ENCODE measurements at regions not wholly inside any gene's neighbourhood (a gene's known extent, or its start where the extent isn't known, plus 50 kb on each side); places are given as distances from the start of the nearest gene placed in this dataset.
A peak's percentile ranks its signal among the peaks of the same experiment; 100 is the strongest.

GRCh38 chr12:53804429-53804828, 52.6 kb upstream of the CISTR start:
- peak; percentile 65 to 87 for ATAC-seq
- peaks cover 31% of the 10 kb centered on the region for H3K4me1 ChIP-seq
- 21% methylated on average over 2 of the region's 2 CpGs for WGBS (ENCODE audit: missing lambda C conversion rate)
- 0 out of 3 replicates have a peak, but pooled peaks have one; percentile 18 for TF ChIP-seq SMC3 (IDR thresholded peaks at IDR 0.05)
- TF ChIP-seq RAD21 (conservative IDR thresholded peaks at IDR 0.05 in 1 of 2, IDR thresholded peaks at IDR 0.05 in 1 of 2): peak; percentile 27 to 45; a peak in 2 of 5 replicates
- TF ChIP-seq JUNB (IDR thresholded peaks at IDR 0.05): no peak
- no peak for TF ChIP-seq ZNF302 (CRISPR knock-in tag; IDR thresholded peaks at IDR 0.05)
- no peak for TF ChIP-seq KDM1A (IDR thresholded peaks at IDR 0.05; ENCODE audit: low read depth)
- TF ChIP-seq ELK1 (IDR thresholded peaks at IDR 0.05; ENCODE audit: low read depth, low read length): no peak
- 0 out of 3 replicates have a peak, but pooled peaks have one; percentile 15 for TF ChIP-seq CTCF (IDR thresholded peaks at IDR 0.05)
- DNase-seq (ENCODE audit: low read depth in 1 of 2, low spot score in 1 of 2): peak in 1 of 2 experiments; percentile 78
- peak overlapping the region; percentile 46 for H3K4me2 ChIP-seq
- H3K27ac ChIP-seq: peak overlapping the region; percentile 63 to 67; a peak in 5 of 6 replicates
- no peaks in the 10 kb centered on the region for H3K9me3 ChIP-seq
- H3K4me3 ChIP-seq: no peak overlapping the region
- POLR2A ChIA-PET: no interaction called here
- CTCF ChIA-PET: interaction anchor here (0.6 to 3.3 kb wide), 10 partner anchors 8 to 397 kb away, joined by 3 to 11 read pairs (median 4); partner anchors contain the start of genes HOXC10 and HOXC13
- FAIRE-seq: no peak

- FAIRE-seq (no peak), ATAC-seq (peak in 1 of 2 experiments; percentile 10; a peak in 1 of 6 replicates), DNase-seq (ENCODE audit: low read depth in 1 of 2, low spot score in 1 of 2) (no peak)
- 91% methylated on average over 6 of the region's 6 CpGs for WGBS (ENCODE audit: missing lambda C conversion rate)
- TF ChIP-seq SMC3 (IDR thresholded peaks at IDR 0.05) (no peak), CHD2 (IDR thresholded peaks at IDR 0.05; ENCODE audit: low read length, partially characterized antibody) (no peak), HOXB5 (CRISPR knock-in tag; IDR thresholded peaks at IDR 0.05) (no peak)
- POLR2A ChIA-PET: no interaction called here
- H3K4me2 ChIP-seq: peak overlapping the region; percentile 46; the same call in 2 of the 3 replicates
- peak overlapping the region; percentile 63 to 67; a peak in 4 of 6 replicates for H3K27ac ChIP-seq
- H3K4me1 ChIP-seq: peaks cover 31% of the 10 kb centered on the region
- H3K4me3 ChIP-seq: no peak overlapping the region
- no peaks in the 10 kb centered on the region for H3K9me3 ChIP-seq
- CTCF ChIA-PET: interaction anchor here (0.6 to 3.3 kb wide), 9 partner anchors 9 to 396 kb away, joined by 3 to 15 read pairs (median 4); partner anchors contain the start of gene HOXC10
Measured at GRCh38 chr12:53805067-53805466, 53.3 kb upstream of the CISTR start.

- ChIA-PET CTCF (interaction anchor here (0.6 to 2.8 kb wide), 9 partner anchors 9 to 734 kb away, joined by 3 to 15 read pairs (median 4); partner anchors contain the start of gene HOXC10), POLR2A (no interaction called here)
- Histone ChIP-seq H3K4me2 (no peak overlapping the region), H3K9me3 (no peaks in the 10 kb centered on the region), H3K27ac (peak overlapping the region in 1 of 2 experiments; percentile 63; a peak in 2 of 6 replicates), H3K4me3 (no peak overlapping the region), H3K4me1 (peaks cover 31% of the 10 kb centered on the region)
- 87% methylated on average over 4 of the region's 4 CpGs for WGBS (ENCODE audit: missing lambda C conversion rate)
- DNase-seq (ENCODE audit: low read depth in 1 of 2, low spot score in 1 of 2): no peak
- ATAC-seq: no peak
- FAIRE-seq: no peak
- no peak for TF ChIP-seq TFCP2L1 (CRISPR knock-in tag; IDR thresholded peaks at IDR 0.05)
- no peak for TF ChIP-seq MAFK (IDR thresholded peaks at IDR 0.05; ENCODE audit: partially characterized antibody)
- no peak for TF ChIP-seq NPAS2 (CRISPR knock-in tag; IDR thresholded peaks at IDR 0.05; ENCODE audit: borderline replicate concordance)
- no peak for TF ChIP-seq USF2 (IDR thresholded peaks at IDR 0.05)
- no peak for TF ChIP-seq RNF2 (IDR thresholded peaks at IDR 0.05; ENCODE audit: borderline replicate concordance, low read depth)
- no peak for TF ChIP-seq RAD21 (conservative IDR thresholded peaks at IDR 0.05 in 1 of 2, IDR thresholded peaks at IDR 0.05 in 1 of 2)
- TF ChIP-seq SMC3 (IDR thresholded peaks at IDR 0.05): no peak
- TF ChIP-seq MAX (IDR thresholded peaks at IDR 0.05): no peak
- TF ChIP-seq NFE2L2 (conservative IDR thresholded peaks at IDR 0.05; ENCODE audit: low read length): no peak
- no peak for TF ChIP-seq NR3C1 (IDR thresholded peaks at IDR 0.05)
- TF ChIP-seq FOXS1 (CRISPR knock-in tag; IDR thresholded peaks at IDR 0.05): no peak
- no peak for TF ChIP-seq EHMT2 (IDR thresholded peaks at IDR 0.05; ENCODE audit: low read depth)
Measured at GRCh38 chr12:53805791-53806190, 54.0 kb upstream of the CISTR start.

Measured in A549 (cell line).